ENCODE measurements at regions not wholly inside any gene's neighbourhood (a gene's known extent, or its start where the extent isn't known, plus 50 kb on each side); places are given as distances from the start of the nearest gene placed in this dataset.

DNA sequence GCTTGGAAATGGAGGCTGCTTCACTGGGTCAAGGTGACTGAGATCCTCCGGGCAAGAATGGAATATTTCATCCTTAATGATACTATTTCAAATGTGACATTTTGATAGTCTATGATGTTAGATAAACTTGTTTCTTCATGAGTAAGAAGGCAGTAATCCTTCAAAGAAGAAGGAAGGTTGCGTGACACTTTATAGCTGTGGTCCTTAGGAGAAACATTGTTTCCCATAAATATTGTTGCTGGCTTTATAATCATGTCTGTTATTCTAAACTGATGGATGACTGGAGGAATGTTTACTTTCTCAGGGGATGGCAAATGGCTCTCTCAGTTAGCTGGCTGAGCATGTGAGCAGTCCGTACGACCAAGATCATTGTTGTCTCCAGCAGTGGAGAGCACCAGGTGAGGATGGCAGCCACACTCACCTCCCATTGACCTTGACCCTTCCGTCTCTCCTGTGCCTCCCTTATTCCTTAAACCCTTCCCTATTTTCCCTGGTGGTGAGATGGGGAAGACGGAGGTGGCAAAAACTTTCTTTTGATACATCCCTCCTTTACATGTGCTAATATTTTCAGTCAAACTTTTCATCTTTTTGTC, 171.2 kb upstream of the OLIG3 start:
- FAIRE-seq (no peak), ATAC-seq (no peak), DNase-seq (ENCODE audit: low read depth in 1 of 2, low spot score in 1 of 2) (no peak)
- ChIA-PET POLR2A (no interaction called here), CTCF (interaction anchor here (0.5 to 1.2 kb wide), 2 partner anchors 235 to 443 kb away, joined by 3 read pairs; no protein-coding TSS in a partner anchor)
- TF ChIP-seq CBX2 (IDR thresholded peaks at IDR 0.05; ENCODE audit: borderline replicate concordance, low read depth) (no peak), MAX (IDR thresholded peaks at IDR 0.05) (no peak), ESRRA (IDR thresholded peaks at IDR 0.05; ENCODE audit: borderline replicate concordance, low read length) (no peak), HOXB5 (CRISPR knock-in tag; IDR thresholded peaks at IDR 0.05) (no peak), HMGXB4 (CRISPR knock-in tag; IDR thresholded peaks at IDR 0.05; ENCODE audit: borderline replicate concordance) (no peak), JUNB (IDR thresholded peaks at IDR 0.05) (no peak), KDM5A (IDR thresholded peaks at IDR 0.05) (no peak), RFX5 (IDR thresholded peaks at IDR 0.05) (no peak), ZC3H11A (IDR thresholded peaks at IDR 0.05) (no peak), MAZ (IDR thresholded peaks at IDR 0.05; ENCODE audit: borderline replicate concordance, low read depth, low read length) (no peak), RAD21 (conservative IDR thresholded peaks at IDR 0.05 in 1 of 2, IDR thresholded peaks at IDR 0.05 in 1 of 2) (no peak), NR3C1 (IDR thresholded peaks at IDR 0.05) (no peak), TFCP2L1 (CRISPR knock-in tag; IDR thresholded peaks at IDR 0.05) (no peak), CHD2 (IDR thresholded peaks at IDR 0.05; ENCODE audit: low read length, partially characterized antibody) (no peak)
- no peaks in the 10 kb centered on the region for H3K9me3 ChIP-seq
- WGBS (ENCODE audit: missing lambda C conversion rate): 79% methylated on average over 6 of the region's 6 CpGs
- no peak overlapping the region for H3K4me2 ChIP-seq
- H3K27ac ChIP-seq: no peak overlapping the region
- no peak overlapping the region for H3K4me3 ChIP-seq
- peaks cover 7% of the 10 kb centered on the region; the same call in 2 of the 3 replicates for H3K4me1 ChIP-seq

- Histone ChIP-seq H3K4me1 (no peaks in the 10 kb centered on the region), H3K4me3 (no peak overlapping the region), H3K9me3 (no peaks in the 10 kb centered on the region), H3K4me2 (no peak overlapping the region), H3K27ac (no peak overlapping the region)
- WGBS (ENCODE audit: missing lambda C conversion rate): 78% methylated on average over 4 of the region's 4 CpGs
- DNase-seq (ENCODE audit: low read depth in 1 of 2, low spot score in 1 of 2): no peak
- TF ChIP-seq CEBPB (IDR thresholded peaks at IDR 0.05) (no peak), ESRRA (IDR thresholded peaks at IDR 0.05; ENCODE audit: borderline replicate concordance, low read length) (no peak)
- no peak for ATAC-seq
- no peak for FAIRE-seq
- ChIA-PET CTCF (no interaction called here), POLR2A (no interaction called here)
These were observed 172.1 kb upstream of the OLIG3 start for GRCh38 chr6:137666202-137666774.

GRCh38 chr6:137673603-137674002, 179.4 kb upstream of the OLIG3 start:
- no peak overlapping the region for H3K27ac ChIP-seq
- H3K4me1 ChIP-seq: no peaks in the 10 kb centered on the region
- CTCF ChIA-PET: interaction anchor here (0.6 to 1.3 kb wide), 2 partner anchors 11 to 32 kb away, joined by 3 to 5 read pairs; no protein-coding TSS in a partner anchor
- no peak for ATAC-seq
- POLR2A ChIA-PET: no interaction called here
- no peak overlapping the region for H3K4me2 ChIP-seq
- no peak overlapping the region for H3K4me3 ChIP-seq
- no peaks in the 10 kb centered on the region; the same call in 1 of the 3 replicates for H3K9me3 ChIP-seq
- FAIRE-seq: no peak
- DNase-seq (ENCODE audit: low read depth in 1 of 2, low spot score in 1 of 2): no peak
- TF ChIP-seq HES2 (IDR thresholded peaks at IDR 0.05) (no peak), USF2 (IDR thresholded peaks at IDR 0.05) (no peak), ZNF302 (CRISPR knock-in tag; IDR thresholded peaks at IDR 0.05) (no peak), ZC3H11A (IDR thresholded peaks at IDR 0.05) (no peak), BHLHE40 (IDR thresholded peaks at IDR 0.05; ENCODE audit: low read depth, low read length) (no peak), EHF (CRISPR knock-in tag; IDR thresholded peaks at IDR 0.05) (no peak), EP300 (IDR thresholded peaks at IDR 0.05) (no peak), FOXS1 (CRISPR knock-in tag; IDR thresholded peaks at IDR 0.05) (no peak), ESRRA (IDR thresholded peaks at IDR 0.05; ENCODE audit: borderline replicate concordance, low read length) (no peak), JUN (IDR thresholded peaks at IDR 0.05) (no peak), CHD4 (IDR thresholded peaks at IDR 0.05; ENCODE audit: borderline replicate concordance) (no peak), HOXB5 (CRISPR knock-in tag; IDR thresholded peaks at IDR 0.05) (no peak), RFX5 (IDR thresholded peaks at IDR 0.05) (no peak)
- TF ChIP-seq, protein P1, sequence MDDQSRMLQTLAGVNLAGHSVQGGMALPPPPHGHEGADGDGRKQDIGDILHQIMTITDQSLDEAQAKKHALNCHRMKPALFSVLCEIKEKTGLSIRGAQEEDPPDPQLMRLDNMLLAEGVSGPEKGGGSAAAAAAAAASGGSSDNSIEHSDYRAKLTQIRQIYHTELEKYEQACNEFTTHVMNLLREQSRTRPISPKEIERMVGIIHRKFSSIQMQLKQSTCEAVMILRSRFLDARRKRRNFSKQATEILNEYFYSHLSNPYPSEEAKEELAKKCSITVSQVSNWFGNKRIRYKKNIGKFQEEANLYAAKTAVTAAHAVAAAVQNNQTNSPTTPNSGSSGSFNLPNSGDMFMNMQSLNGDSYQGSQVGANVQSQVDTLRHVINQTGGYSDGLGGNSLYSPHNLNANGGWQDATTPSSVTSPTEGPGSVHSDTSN (IDR thresholded peaks at IDR 0.05): no peak
- WGBS (ENCODE audit: missing lambda C conversion rate): 66% methylated on average over 3 of the region's 3 CpGs

Measured in A549 (cell line).